Smooth muscle cell (in vitro differentiated cells): ENCODE measurements at regions not wholly inside any gene's neighbourhood (a gene's known extent, or its start where the extent isn't known, plus 50 kb on each side); places are given as distances from the start of the nearest gene placed in this dataset.

Experiments
- DNase-seq: peaks from one replicate; lab custom pipeline; 2025; ENCODE audit not compliant: unreplicated experiment; lab: John Stamatoyannopoulos, UW
- H2AFZ ChIP-seq: fragments of 200-600 bp; sonication (generic); 2 replicates; pipeline ENCODE4 v1.6.0; 2016; ENCODE audit warnings: antibody characterized with exemption, low read depth, mild to moderate bottlenecking
- H3F3A ChIP-seq: fragments of 200-600 bp; sonication (generic); 2 replicates; pipeline ENCODE4 v1.6.0; 2017; ENCODE audit warnings: antibody characterized with exemption, low read depth
- H3K27ac ChIP-seq: fragments of 200-600 bp; sonication (generic); 2 replicates; pipeline ENCODE4 v1.5.1; 2016; ENCODE audit warnings: low read depth, mild to moderate bottlenecking
- H3K27me3 ChIP-seq: fragments of 200-600 bp; sonication (generic); 2 replicates; pipeline ENCODE4 v1.6.1; 2016; ENCODE audit warnings: low read depth, mild to moderate bottlenecking
- H3K36me3 ChIP-seq: fragments of 200-600 bp; sonication (generic); 2 replicates; pipeline ENCODE4 v1.5.1; 2016; ENCODE audit warnings: low read depth
- H3K4me1 ChIP-seq: fragments of 200-600 bp; sonication (generic); 2 replicates; pipeline ENCODE4 v1.5.1; 2016; ENCODE audit warnings: low read depth
- H3K4me2 ChIP-seq: fragments of 200-600 bp; sonication (generic); 2 replicates; pipeline ENCODE4 v1.6.0; 2016; ENCODE audit warnings: mild to moderate bottlenecking
- H3K4me3 ChIP-seq: fragments of 200-600 bp; sonication (generic); 2 replicates; pipeline ENCODE4 v1.5.1; 2016; ENCODE audit warnings: mild to moderate bottlenecking
- H3K79me2 ChIP-seq: fragments of 200-600 bp; sonication (generic); 2 replicates; pipeline ENCODE4 v1.6.0; 2016; ENCODE audit warnings: low read depth, mild to moderate bottlenecking
- H3K9ac ChIP-seq: fragments of 200-600 bp; sonication (generic); 2 replicates; pipeline ENCODE4 v1.6.0; 2016; ENCODE audit warnings: low read depth
- H3K9me3 ChIP-seq: fragments of 200-600 bp; sonication (generic); replicated peaks from 2 replicates; pipeline ENCODE4 v1.5.1; 2016; ENCODE audit warnings: low read depth
- H4K20me1 ChIP-seq: fragments of 200-600 bp; sonication (generic); 2 replicates; pipeline ENCODE4 v1.6.0; 2016; ENCODE audit warnings: low read depth
- WGBS: methylation state at CpG from one replicate; pipeline ENCODE4 v1.1.7; 2016; ENCODE audit warnings: low lambda C conversion rate; 5-methylcytosine and 5-hydroxymethylcytosine counted together
- TF ChIP-seq, protein P1 (sequence below): fragments of 200-600 bp; sonication (generic); IDR thresholded peaks from 2 replicates; pipeline ENCODE4 v1.5.1; 2017; ENCODE audit warnings: borderline replicate concordance, mild to moderate bottlenecking, antibody characterized with exemption; ENCODE audit not compliant: insufficient read depth, poor library complexity, severe bottlenecking

GRCh38 chr2:225993430-225993829 is 593.9 kb downstream of the NYAP2 start:
- TF ChIP-seq, protein P1, sequence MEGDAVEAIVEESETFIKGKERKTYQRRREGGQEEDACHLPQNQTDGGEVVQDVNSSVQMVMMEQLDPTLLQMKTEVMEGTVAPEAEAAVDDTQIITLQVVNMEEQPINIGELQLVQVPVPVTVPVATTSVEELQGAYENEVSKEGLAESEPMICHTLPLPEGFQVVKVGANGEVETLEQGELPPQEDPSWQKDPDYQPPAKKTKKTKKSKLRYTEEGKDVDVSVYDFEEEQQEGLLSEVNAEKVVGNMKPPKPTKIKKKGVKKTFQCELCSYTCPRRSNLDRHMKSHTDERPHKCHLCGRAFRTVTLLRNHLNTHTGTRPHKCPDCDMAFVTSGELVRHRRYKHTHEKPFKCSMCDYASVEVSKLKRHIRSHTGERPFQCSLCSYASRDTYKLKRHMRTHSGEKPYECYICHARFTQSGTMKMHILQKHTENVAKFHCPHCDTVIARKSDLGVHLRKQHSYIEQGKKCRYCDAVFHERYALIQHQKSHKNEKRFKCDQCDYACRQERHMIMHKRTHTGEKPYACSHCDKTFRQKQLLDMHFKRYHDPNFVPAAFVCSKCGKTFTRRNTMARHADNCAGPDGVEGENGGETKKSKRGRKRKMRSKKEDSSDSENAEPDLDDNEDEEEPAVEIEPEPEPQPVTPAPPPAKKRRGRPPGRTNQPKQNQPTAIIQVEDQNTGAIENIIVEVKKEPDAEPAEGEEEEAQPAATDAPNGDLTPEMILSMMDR, result no peak
- DNase-seq, result no peak
- Histone ChIP-seq H3K27ac (no peak overlapping the region), H3K4me3 (no peak overlapping the region), H4K20me1 (no peaks in the 10 kb centered on the region), H3K36me3 (no peaks in the 10 kb centered on the region), H3K9ac (no peak overlapping the region), H3K79me2 (no peaks in the 10 kb centered on the region), H3K9me3 (no peaks in the 10 kb centered on the region), H3K4me1 (peaks cover 7% of the 10 kb centered on the region), H2AFZ (no peak overlapping the region), H3F3A (no peaks in the 10 kb centered on the region), H3K4me2 (no peak overlapping the region), H3K27me3 (no peaks in the 10 kb centered on the region)
- 94% methylated on average over 2 of the region's 2 CpGs for WGBS

GRCh38 chr2:225989809-225990208 is 590.3 kb downstream of the NYAP2 start:
- 95% methylated on average over 4 of the region's 4 CpGs for WGBS
- Histone ChIP-seq H3K4me2 (no peak overlapping the region), H3K27me3 (no peaks in the 10 kb centered on the region), H3K27ac (no peak overlapping the region), H2AFZ (no peak overlapping the region), H3K9ac (no peak overlapping the region), H3F3A (no peaks in the 10 kb centered on the region), H3K9me3 (no peaks in the 10 kb centered on the region), H3K4me3 (no peak overlapping the region), H3K36me3 (no peaks in the 10 kb centered on the region), H3K4me1 (no peaks in the 10 kb centered on the region), H4K20me1 (no peaks in the 10 kb centered on the region), H3K79me2 (no peaks in the 10 kb centered on the region)
- TF ChIP-seq, protein P1, result no peak
- DNase-seq, result no peak

GRCh38 chr2:225980372-225980771 is 580.9 kb downstream of the NYAP2 start:
- TF ChIP-seq, protein P1, result no peak
- Histone ChIP-seq H2AFZ (no peak overlapping the region), H3K36me3 (no peaks in the 10 kb centered on the region), H3K9me3 (no peaks in the 10 kb centered on the region), H4K20me1 (no peaks in the 10 kb centered on the region), H3K4me2 (no peak overlapping the region), H3K79me2 (no peaks in the 10 kb centered on the region), H3K4me1 (no peaks in the 10 kb centered on the region), H3K27ac (no peak overlapping the region), H3F3A (no peaks in the 10 kb centered on the region), H3K4me3 (no peak overlapping the region), H3K9ac (no peak overlapping the region), H3K27me3 (no peaks in the 10 kb centered on the region)
- 94% methylated on average over 7 of the region's 7 CpGs for WGBS
- DNase-seq, result no peak

GRCh38 chr2:225971433-225971832 is 571.9 kb downstream of the NYAP2 start:
- Histone ChIP-seq H3K27ac (no peak overlapping the region), H3K79me2 (no peaks in the 10 kb centered on the region), H3F3A (no peaks in the 10 kb centered on the region), H2AFZ (no peak overlapping the region), H4K20me1 (no peaks in the 10 kb centered on the region), H3K9ac (no peak overlapping the region), H3K36me3 (no peaks in the 10 kb centered on the region), H3K4me3 (no peak overlapping the region), H3K4me1 (no peaks in the 10 kb centered on the region), H3K9me3 (no peaks in the 10 kb centered on the region), H3K4me2 (no peak overlapping the region), H3K27me3 (no peaks in the 10 kb centered on the region)
- DNase-seq, result no peak
- TF ChIP-seq, protein P1, result no peak
- 90% methylated on average over 3 of the region's 3 CpGs for WGBS
